ENCODE measurements at regions not wholly inside any gene's neighbourhood (a gene's known extent, or its start where the extent isn't known, plus 50 kb on each side); places are given as distances from the start of the nearest gene placed in this dataset.

GRCh38 chr11:116644201-116644940, 128.4 kb downstream of the BUD13 start:
- TF ChIP-seq, protein P1, sequence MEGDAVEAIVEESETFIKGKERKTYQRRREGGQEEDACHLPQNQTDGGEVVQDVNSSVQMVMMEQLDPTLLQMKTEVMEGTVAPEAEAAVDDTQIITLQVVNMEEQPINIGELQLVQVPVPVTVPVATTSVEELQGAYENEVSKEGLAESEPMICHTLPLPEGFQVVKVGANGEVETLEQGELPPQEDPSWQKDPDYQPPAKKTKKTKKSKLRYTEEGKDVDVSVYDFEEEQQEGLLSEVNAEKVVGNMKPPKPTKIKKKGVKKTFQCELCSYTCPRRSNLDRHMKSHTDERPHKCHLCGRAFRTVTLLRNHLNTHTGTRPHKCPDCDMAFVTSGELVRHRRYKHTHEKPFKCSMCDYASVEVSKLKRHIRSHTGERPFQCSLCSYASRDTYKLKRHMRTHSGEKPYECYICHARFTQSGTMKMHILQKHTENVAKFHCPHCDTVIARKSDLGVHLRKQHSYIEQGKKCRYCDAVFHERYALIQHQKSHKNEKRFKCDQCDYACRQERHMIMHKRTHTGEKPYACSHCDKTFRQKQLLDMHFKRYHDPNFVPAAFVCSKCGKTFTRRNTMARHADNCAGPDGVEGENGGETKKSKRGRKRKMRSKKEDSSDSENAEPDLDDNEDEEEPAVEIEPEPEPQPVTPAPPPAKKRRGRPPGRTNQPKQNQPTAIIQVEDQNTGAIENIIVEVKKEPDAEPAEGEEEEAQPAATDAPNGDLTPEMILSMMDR (IDR thresholded peaks at IDR 0.05), result no peak

GRCh38 chr11:116643521-116643920, 129.3 kb downstream of the BUD13 start:
- TF ChIP-seq, protein P1 (IDR thresholded peaks at IDR 0.05), result no peak

DNA sequence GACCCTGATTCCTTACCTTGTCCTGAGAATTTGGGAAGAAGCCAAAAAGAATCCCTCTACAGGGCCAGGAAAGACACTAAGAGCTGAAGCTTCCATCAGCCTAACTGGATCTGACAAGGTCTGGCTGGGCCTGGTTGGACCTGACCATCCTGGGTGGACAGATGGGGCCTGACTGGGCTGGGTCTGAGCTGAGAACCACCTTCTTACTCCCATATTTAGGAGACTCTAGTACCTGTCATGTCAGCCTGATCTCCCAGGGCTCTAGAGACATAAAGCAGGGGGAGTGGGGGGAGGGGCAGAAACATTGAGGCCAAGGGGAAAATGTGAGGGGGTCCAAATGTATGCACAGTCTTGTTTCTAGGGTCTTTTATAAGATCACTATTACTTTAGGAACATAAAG, 129.9 kb downstream of the BUD13 start:
- TF ChIP-seq, protein P1 (IDR thresholded peaks at IDR 0.05), result no peak

DNA sequence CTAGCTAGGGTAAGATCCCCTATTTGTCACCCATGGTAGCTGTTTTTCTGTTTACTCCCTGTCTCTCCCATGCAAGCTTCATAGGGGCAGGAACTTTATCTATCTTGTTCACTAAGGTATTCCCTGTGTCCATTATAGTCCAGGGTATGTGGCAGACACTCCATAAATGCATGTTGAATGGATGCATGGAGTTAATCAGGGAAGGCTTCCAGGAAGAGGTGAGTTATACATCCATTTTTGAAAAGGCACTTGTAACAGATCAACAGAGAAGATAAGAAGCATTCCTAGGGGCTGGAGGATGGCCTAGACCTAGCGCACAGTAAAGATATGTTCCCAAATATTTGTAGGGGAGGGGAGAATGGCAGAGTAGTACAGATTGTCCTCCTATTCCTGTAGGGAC, 130.3 kb downstream of the BUD13 start:
- TF ChIP-seq, protein P1 (IDR thresholded peaks at IDR 0.05), result no peak

GRCh38 chr11:116641561-116642045, 131.2 kb downstream of the BUD13 start:
- TF ChIP-seq, protein P1 (IDR thresholded peaks at IDR 0.05), result peak; percentile 90

DNA sequence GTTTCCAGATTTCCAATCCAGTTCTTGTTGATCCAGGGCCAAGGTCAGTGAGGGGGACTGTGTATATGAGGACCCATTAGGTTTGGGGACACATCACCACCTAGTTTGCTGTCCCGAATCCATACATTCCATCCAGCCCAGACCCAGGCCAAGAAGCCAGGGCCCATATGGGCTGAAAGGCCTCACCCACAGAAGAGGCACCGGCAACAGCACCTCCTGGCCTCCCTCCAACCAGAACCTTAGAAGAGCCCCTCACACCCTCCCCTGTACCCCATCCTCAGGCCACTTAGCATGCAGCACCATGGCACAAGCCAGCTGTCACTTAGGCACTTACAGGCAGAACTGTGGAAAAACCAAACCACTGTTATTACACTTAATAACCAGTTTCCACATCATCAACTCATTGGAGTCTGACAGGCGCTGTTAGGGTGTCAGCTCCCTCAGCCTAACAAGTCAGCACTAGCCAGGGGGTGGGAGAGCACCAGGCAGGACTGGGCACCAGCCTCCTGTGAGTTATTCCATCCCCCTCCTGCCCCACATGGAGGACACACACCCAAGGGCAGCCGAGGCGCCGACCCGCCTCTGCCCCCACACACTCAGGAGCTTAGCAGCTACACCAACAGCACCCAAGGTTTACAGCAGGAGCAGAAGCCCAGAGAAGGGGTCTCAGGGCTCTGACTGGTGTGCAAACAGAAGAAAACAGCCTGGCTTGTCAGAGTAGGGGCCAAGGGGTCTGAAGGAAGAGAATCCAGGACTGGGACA, 132.0 kb downstream of the BUD13 start:
- TF ChIP-seq, protein P1 (IDR thresholded peaks at IDR 0.05), result no peak

DNA sequence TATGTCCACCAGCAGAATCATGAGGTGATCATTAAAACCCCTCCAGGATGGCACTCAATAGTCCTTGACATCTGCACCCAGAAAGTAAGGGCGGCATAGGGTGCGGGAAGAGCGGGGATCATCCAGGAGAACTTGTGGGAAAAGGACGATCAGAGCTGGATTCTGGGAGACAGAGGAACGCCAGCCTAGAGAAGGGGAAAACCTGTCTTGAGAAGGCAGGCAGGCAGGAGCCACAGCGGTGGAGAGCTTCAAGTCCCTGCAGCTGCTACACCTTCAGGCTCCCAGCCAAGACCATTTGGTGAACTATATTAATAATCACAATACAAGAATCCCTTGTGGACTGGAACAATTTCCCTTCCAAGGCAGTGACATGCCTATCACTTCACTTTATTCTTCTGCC, 134.3 kb downstream of the BUD13 start:
- TF ChIP-seq, protein P1 (IDR thresholded peaks at IDR 0.05), result no peak

All from LNCAP (cell line).